Neural crest cell (in vitro differentiated cells): ENCODE measurements at regions not wholly inside any gene's neighbourhood (a gene's known extent, or its start where the extent isn't known, plus 50 kb on each side); places are given as distances from the start of the nearest gene placed in this dataset.

Experiments
- DNase-seq: peaks from one replicate; pipeline ENCODE4 v3.0.0; 2021; ENCODE audit warnings: low read depth, mixed read lengths, low spot score
- H3K27ac Mint-ChIP-seq: one replicate; pipeline ENCODE4 v1.8.0; 2021; ENCODE audit warnings: mild to moderate bottlenecking, mixed read lengths; ENCODE audit not compliant: unreplicated experiment
- H3K27me3 Mint-ChIP-seq: 2 replicates; pipeline ENCODE4 v1.8.0; 2021; ENCODE audit warnings: low read depth, mild to moderate bottlenecking, mixed read lengths
- H3K36me3 Mint-ChIP-seq: 2 replicates; pipeline ENCODE4 v1.8.0; 2021; ENCODE audit warnings: low read depth, mild to moderate bottlenecking, mixed read lengths
- H3K4me1 Mint-ChIP-seq: 2 replicates; pipeline ENCODE4 v1.8.0; 2021; ENCODE audit warnings: mixed read lengths
- H3K4me3 Mint-ChIP-seq: one replicate; pipeline ENCODE4 v1.8.0; 2021; ENCODE audit warnings: mild to moderate bottlenecking, mixed read lengths
- H3K9me3 Mint-ChIP-seq: 2 replicates; pipeline ENCODE4 v1.8.0; 2021; ENCODE audit warnings: mixed read lengths
- TF ChIP-seq, protein P1 (sequence below): fragments of 200-600 bp; sonication (generic); conservative IDR thresholded peaks from 2 replicates; pipeline ENCODE4 v1.5.0; 2021; ENCODE audit warnings: antibody characterized with exemption, mild to moderate bottlenecking

DNA sequence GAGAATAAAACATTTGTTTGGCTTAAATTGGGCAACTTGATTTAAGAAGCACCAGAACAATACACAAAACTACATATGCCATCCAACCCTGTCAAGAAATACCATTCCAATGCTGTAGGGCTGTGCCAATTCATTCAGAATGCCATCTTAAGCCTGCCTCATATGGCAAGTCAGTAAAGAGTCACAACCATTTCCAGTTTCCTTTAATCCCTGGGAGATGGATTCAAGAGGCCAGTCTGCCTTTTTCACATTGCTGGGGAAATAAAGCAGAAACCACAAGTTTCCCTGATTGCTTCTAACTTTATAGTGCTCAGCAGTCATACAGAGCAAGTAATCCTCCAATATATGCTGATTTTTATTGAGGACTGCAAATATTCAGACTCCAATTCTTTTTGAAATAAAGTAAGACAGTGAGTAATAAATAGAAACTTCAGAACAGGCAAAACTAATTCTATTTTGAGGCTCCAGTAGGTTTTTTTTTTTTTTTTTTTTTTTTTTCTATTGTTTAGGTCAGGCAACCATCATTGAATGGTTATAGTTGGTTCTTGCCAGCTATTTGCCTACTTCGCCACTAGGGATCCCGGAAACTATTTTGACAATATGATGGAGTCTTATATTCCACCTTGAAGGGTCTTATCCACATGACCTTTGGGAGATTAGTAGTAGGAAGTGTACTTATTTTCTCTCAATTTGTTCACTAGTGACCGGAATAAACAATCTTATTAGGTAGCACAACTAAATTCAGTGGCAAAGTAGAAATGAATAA is 400.9 kb upstream of the MEF2C start:
- Mint-ChIP-seq H3K27ac (no peak overlapping the region), H3K27me3 (no peaks in the 10 kb centered on the region), H3K4me1 (peaks cover 6% of the 10 kb centered on the region), H3K4me3 (no peak overlapping the region), H3K9me3 (peaks cover 2% of the 10 kb centered on the region), H3K36me3 (no peaks in the 10 kb centered on the region)
- TF ChIP-seq, protein P1, sequence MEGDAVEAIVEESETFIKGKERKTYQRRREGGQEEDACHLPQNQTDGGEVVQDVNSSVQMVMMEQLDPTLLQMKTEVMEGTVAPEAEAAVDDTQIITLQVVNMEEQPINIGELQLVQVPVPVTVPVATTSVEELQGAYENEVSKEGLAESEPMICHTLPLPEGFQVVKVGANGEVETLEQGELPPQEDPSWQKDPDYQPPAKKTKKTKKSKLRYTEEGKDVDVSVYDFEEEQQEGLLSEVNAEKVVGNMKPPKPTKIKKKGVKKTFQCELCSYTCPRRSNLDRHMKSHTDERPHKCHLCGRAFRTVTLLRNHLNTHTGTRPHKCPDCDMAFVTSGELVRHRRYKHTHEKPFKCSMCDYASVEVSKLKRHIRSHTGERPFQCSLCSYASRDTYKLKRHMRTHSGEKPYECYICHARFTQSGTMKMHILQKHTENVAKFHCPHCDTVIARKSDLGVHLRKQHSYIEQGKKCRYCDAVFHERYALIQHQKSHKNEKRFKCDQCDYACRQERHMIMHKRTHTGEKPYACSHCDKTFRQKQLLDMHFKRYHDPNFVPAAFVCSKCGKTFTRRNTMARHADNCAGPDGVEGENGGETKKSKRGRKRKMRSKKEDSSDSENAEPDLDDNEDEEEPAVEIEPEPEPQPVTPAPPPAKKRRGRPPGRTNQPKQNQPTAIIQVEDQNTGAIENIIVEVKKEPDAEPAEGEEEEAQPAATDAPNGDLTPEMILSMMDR, result peak; percentile 35
- DNase-seq, result no peak

DNA sequence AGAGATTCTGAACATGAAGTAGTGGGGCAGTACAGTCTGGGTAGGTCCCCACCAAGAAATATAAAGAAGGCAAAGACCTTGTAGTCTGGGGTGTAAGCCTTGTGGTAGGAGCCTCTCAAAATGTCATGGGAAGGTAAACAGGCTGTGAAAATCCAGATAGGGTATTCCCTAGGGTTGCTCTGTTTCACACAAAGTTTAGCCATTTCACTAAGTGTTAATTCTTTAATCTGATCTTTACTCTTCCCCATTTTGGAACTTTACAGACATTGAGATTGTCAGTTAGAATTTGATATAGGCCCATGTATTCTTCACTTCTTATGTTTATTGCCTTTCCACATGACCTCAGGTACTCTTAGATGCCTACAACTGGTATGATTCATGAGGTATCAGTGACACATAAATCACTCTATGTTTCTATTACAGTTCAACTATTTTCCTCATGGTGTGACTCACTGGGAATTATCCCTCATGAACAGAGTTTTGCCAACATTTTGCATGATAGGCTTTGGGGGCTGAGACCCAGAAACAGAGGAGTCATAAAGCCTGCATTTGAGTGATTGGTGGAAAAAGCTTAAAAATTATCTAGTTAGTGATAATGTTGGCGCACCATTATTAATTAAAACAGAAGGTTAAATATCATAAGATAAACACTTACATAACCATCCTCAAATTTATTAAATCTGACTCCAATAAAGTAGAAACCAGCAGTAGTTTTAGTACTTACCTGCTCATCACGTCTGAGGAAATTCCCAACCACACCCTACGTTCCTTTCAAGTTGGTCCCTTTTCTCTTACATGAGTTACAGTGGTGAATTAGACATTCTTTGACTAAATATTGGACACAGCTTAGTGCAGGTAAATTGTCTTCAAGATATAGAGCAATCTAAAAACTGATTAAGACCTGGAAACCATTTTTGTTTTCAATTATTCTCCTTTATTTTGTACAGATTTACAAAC is 399.8 kb upstream of the MEF2C start:
- Mint-ChIP-seq H3K4me3 (no peak overlapping the region), H3K27me3 (no peaks in the 10 kb centered on the region), H3K27ac (no peak overlapping the region), H3K36me3 (no peaks in the 10 kb centered on the region), H3K9me3 (peaks cover 2% of the 10 kb centered on the region), H3K4me1 (peaks cover 6% of the 10 kb centered on the region)
- TF ChIP-seq, protein P1, result no peak
- no peak for DNase-seq

DNA sequence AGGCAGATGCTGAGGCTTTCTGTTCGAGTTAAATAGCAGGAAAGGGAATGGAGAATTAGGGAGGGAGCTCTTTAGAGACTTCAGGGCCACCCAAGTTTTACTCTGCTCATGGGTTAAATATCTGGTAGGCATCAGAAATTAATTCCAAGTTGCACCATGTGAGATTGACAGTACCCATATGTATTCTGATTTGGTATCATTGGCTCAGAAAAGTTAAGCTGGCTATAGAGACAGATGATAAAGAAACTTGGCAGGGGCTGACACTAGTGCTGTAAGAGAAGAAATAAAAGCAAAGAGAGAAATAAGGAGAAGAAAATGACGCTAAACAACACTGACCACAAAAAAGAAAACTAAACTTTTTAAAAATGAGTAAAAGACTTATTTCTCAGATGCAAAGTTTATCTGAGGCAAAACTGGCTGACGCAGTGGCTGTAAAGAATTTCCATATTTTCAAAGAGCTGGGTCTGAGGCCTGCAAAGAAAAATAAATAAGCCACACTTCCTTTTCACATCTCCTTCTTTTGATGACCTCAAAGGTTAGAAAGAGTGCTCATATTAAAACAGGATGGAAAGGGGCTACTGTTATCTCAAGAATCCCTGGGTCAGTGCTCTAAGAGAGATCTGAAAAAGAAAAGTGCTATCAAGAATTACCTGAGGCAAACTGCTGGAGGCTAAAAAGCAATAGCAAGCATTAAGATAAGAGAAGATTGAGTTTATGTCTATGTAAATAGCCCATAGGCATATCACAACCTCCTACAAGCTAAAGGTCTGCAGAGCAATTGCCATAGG is 399.0 kb upstream of the MEF2C start:
- Mint-ChIP-seq H3K27me3 (no peaks in the 10 kb centered on the region), H3K4me1 (peaks cover 6% of the 10 kb centered on the region), H3K27ac (no peak overlapping the region), H3K9me3 (peaks cover 2% of the 10 kb centered on the region), H3K4me3 (no peak overlapping the region), H3K36me3 (peaks cover 4% of the 10 kb centered on the region)
- no peak for DNase-seq
- TF ChIP-seq, protein P1, result no peak

DNA sequence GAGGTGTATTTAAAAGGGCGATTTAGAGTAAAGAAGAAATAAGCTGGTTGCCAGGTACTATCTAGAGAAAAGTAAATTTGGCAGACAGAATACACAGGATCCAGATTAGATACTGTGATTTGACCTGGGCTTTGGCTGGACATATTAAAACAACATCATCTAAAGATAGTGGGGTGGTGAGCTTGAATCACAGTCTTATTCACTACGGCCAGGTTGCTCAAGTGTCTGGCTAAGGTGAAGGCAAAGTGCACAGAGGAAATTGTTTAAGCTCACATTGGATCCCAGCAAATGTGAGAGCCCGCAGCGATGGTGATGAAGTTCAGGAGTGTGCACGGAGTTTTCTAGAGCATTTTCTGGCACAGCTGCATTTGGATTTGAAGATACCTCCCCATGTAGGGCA is 398.2 kb upstream of the MEF2C start:
- DNase-seq, result no peak
- no peak overlapping the region for H3K27ac Mint-ChIP-seq
- no peaks in the 10 kb centered on the region for H3K27me3 Mint-ChIP-seq
- H3K4me3 Mint-ChIP-seq, result no peak overlapping the region
- TF ChIP-seq, protein P1, result no peak
- H3K9me3 Mint-ChIP-seq, result peaks cover 6% of the 10 kb centered on the region
- peaks cover 4% of the 10 kb centered on the region for H3K36me3 Mint-ChIP-seq
- peaks cover 6% of the 10 kb centered on the region for H3K4me1 Mint-ChIP-seq
